ENCODE measurements at regions not wholly inside any gene's neighbourhood (a gene's known extent, or its start where the extent isn't known, plus 50 kb on each side); places are given as distances from the start of the nearest gene placed in this dataset.

- 86 to 90% methylated on average over 6 of the region's 6 CpGs for WGBS, 2 donors
- Histone ChIP-seq H3K9me3 (no peaks in the 10 kb centered on the region), H3K36me3 (no peaks in the 10 kb centered on the region), H3K4me1 (no peaks in the 10 kb centered on the region), H3K27me3 (no peaks in the 10 kb centered on the region), H3K27ac (no peak overlapping the region), H3K4me3 (no peak overlapping the region)
- TF ChIP-seq, protein P1, sequence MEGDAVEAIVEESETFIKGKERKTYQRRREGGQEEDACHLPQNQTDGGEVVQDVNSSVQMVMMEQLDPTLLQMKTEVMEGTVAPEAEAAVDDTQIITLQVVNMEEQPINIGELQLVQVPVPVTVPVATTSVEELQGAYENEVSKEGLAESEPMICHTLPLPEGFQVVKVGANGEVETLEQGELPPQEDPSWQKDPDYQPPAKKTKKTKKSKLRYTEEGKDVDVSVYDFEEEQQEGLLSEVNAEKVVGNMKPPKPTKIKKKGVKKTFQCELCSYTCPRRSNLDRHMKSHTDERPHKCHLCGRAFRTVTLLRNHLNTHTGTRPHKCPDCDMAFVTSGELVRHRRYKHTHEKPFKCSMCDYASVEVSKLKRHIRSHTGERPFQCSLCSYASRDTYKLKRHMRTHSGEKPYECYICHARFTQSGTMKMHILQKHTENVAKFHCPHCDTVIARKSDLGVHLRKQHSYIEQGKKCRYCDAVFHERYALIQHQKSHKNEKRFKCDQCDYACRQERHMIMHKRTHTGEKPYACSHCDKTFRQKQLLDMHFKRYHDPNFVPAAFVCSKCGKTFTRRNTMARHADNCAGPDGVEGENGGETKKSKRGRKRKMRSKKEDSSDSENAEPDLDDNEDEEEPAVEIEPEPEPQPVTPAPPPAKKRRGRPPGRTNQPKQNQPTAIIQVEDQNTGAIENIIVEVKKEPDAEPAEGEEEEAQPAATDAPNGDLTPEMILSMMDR (IDR thresholded peaks at IDR 0.05) = no peak
- TF ChIP-seq POLR2AphosphoS5 (IDR thresholded peaks at IDR 0.05) = no peak
- TF ChIP-seq EP300 (IDR thresholded peaks at IDR 0.05) = no peak
- no peak for TF ChIP-seq POLR2A (IDR thresholded peaks at IDR 0.05)
- ATAC-seq (ENCODE audit: low FRiP score in 2 of 2) (no peak), DNase-seq (no peak)
These were observed 189.5 kb upstream of the GMDS start for GRCh38 chr6:2434912-2435311.

- Histone ChIP-seq H3K4me1 (no peaks in the 10 kb centered on the region), H3K36me3 (no peaks in the 10 kb centered on the region), H3K9me3 (no peaks in the 10 kb centered on the region), H3K27ac (no peak overlapping the region), H3K27me3 (no peaks in the 10 kb centered on the region), H3K4me3 (no peak overlapping the region)
- DNase-seq = peak in 1 of 2 donors; percentile 50
- no peak for ATAC-seq (ENCODE audit: low FRiP score in 2 of 2)
- TF ChIP-seq EP300 (IDR thresholded peaks at IDR 0.05) (no peak), POLR2AphosphoS5 (IDR thresholded peaks at IDR 0.05) (no peak), POLR2A (IDR thresholded peaks at IDR 0.05) (no peak)
- TF ChIP-seq, protein P1 (IDR thresholded peaks at IDR 0.05) = no peak
- WGBS, 2 donors = 91 to 92% methylated on average over 6 of the region's 6 CpGs
These were observed 188.7 kb upstream of the GMDS start for GRCh38 chr6:2434116-2434515.

- Histone ChIP-seq H3K27me3 (no peaks in the 10 kb centered on the region), H3K4me3 (no peak overlapping the region), H3K9me3 (no peaks in the 10 kb centered on the region), H3K27ac (no peak overlapping the region), H3K36me3 (no peaks in the 10 kb centered on the region), H3K4me1 (no peaks in the 10 kb centered on the region)
- WGBS, 2 donors = 82 to 95% methylated on average over 4 to 9 of the region's 9 CpGs
- no peak for DNase-seq
- TF ChIP-seq POLR2AphosphoS5 (IDR thresholded peaks at IDR 0.05) (no peak), EP300 (IDR thresholded peaks at IDR 0.05) (no peak), POLR2A (IDR thresholded peaks at IDR 0.05) (no peak)
- TF ChIP-seq, protein P1 (IDR thresholded peaks at IDR 0.05) = no peak
- no peak for ATAC-seq (ENCODE audit: low FRiP score in 2 of 2)
These were observed 188.3 kb upstream of the GMDS start for GRCh38 chr6:2433711-2434110.

- DNase-seq = no peak
- ATAC-seq (ENCODE audit: low FRiP score in 2 of 2) = no peak
- Histone ChIP-seq H3K27me3 (no peaks in the 10 kb centered on the region), H3K4me1 (no peaks in the 10 kb centered on the region), H3K9me3 (no peaks in the 10 kb centered on the region), H3K4me3 (no peak overlapping the region), H3K27ac (no peak overlapping the region), H3K36me3 (no peaks in the 10 kb centered on the region)
- TF ChIP-seq EP300 (IDR thresholded peaks at IDR 0.05) = no peak
- TF ChIP-seq POLR2AphosphoS5 (IDR thresholded peaks at IDR 0.05) = no peak
- no peak for TF ChIP-seq POLR2A (IDR thresholded peaks at IDR 0.05)
- TF ChIP-seq, protein P1 (IDR thresholded peaks at IDR 0.05) = no peak
- WGBS, 2 donors = 91 to 94% methylated on average over 5 of the region's 5 CpGs
These were observed 187.9 kb upstream of the GMDS start for GRCh38 chr6:2433266-2433665.

- WGBS, 2 donors = 91% methylated on average over 5 of the region's 5 CpGs
- Histone ChIP-seq H3K27ac (no peak overlapping the region), H3K4me1 (no peaks in the 10 kb centered on the region), H3K27me3 (no peaks in the 10 kb centered on the region), H3K4me3 (no peak overlapping the region), H3K9me3 (no peaks in the 10 kb centered on the region), H3K36me3 (no peaks in the 10 kb centered on the region)
- ATAC-seq (ENCODE audit: low FRiP score in 2 of 2) (no peak), DNase-seq (no peak)
- no peak for TF ChIP-seq EP300 (IDR thresholded peaks at IDR 0.05)
These were observed 186.9 kb upstream of the GMDS start for GRCh38 chr6:2432292-2432691.
